Endothelial cell (in vitro differentiated cells): ENCODE measurements at regions not wholly inside any gene's neighbourhood (a gene's known extent, or its start where the extent isn't known, plus 50 kb on each side); places are given as distances from the start of the nearest gene placed in this dataset.

ENCODE experiments used
- DNase-seq: peaks from one replicate; pipeline ENCODE4 v3.0.0; 2021; ENCODE audit warnings: low spot score
- H3K27ac Mint-ChIP-seq: one replicate; pipeline ENCODE4 v1.8.0; 2021; ENCODE audit warnings: mixed read lengths, inconsistent platforms; ENCODE audit not compliant: unreplicated experiment
- H3K27me3 Mint-ChIP-seq: one replicate; pipeline ENCODE4 v1.8.0; 2021; ENCODE audit warnings: mild to moderate bottlenecking, moderate library complexity, mixed read lengths, inconsistent platforms; ENCODE audit not compliant: unreplicated experiment
- H3K36me3 Mint-ChIP-seq: one replicate; pipeline ENCODE4 v1.8.0; 2021; ENCODE audit warnings: mild to moderate bottlenecking, low read depth, mixed read lengths, inconsistent platforms; ENCODE audit not compliant: unreplicated experiment
- H3K4me1 Mint-ChIP-seq: one replicate; pipeline ENCODE4 v1.8.0; 2021; ENCODE audit warnings: mild to moderate bottlenecking, mixed read lengths, inconsistent platforms; ENCODE audit not compliant: unreplicated experiment
- H3K4me3 Mint-ChIP-seq: one replicate; pipeline ENCODE4 v1.8.0; 2021; ENCODE audit warnings: mild to moderate bottlenecking, mixed read lengths, inconsistent platforms; ENCODE audit not compliant: unreplicated experiment
- H3K9me3 Mint-ChIP-seq: one replicate; pipeline ENCODE4 v1.8.0; 2021; ENCODE audit warnings: mixed read lengths, inconsistent platforms; ENCODE audit not compliant: unreplicated experiment
- CTCF ChIP-seq: fragments of 200-600 bp; sonication (generic); IDR thresholded peaks from one replicate; pipeline ENCODE4 v1.5.0; 2021; ENCODE audit warnings: antibody characterized with exemption; ENCODE audit not compliant: unreplicated experiment

- H3K27ac Mint-ChIP-seq = no peak overlapping the region
- no peaks in the 10 kb centered on the region for H3K27me3 Mint-ChIP-seq
- no peak for TF ChIP-seq CTCF
- H3K4me3 Mint-ChIP-seq = no peak overlapping the region
- no peaks in the 10 kb centered on the region for H3K4me1 Mint-ChIP-seq
- no peaks in the 10 kb centered on the region for H3K9me3 Mint-ChIP-seq
- DNase-seq = no peak
- H3K36me3 Mint-ChIP-seq = no peaks in the 10 kb centered on the region
These were observed 695.8 kb downstream of the RNF144A start for GRCh38 chr2:7612969-7613368.

GRCh38 chr2:7613831-7614230 lies 696.6 kb downstream of the RNF144A start:
- Mint-ChIP-seq H3K4me1 (no peaks in the 10 kb centered on the region), H3K27me3 (no peaks in the 10 kb centered on the region), H3K9me3 (no peaks in the 10 kb centered on the region), H3K27ac (no peak overlapping the region), H3K36me3 (no peaks in the 10 kb centered on the region), H3K4me3 (no peak overlapping the region)
- TF ChIP-seq CTCF = no peak
- DNase-seq = no peak

GRCh38 chr2:7618031-7618430 lies 700.8 kb downstream of the RNF144A start:
- H3K9me3 Mint-ChIP-seq = no peaks in the 10 kb centered on the region
- TF ChIP-seq CTCF = no peak
- no peak overlapping the region for H3K4me3 Mint-ChIP-seq
- no peaks in the 10 kb centered on the region for H3K27me3 Mint-ChIP-seq
- no peaks in the 10 kb centered on the region for H3K36me3 Mint-ChIP-seq
- DNase-seq = no peak
- H3K4me1 Mint-ChIP-seq = no peaks in the 10 kb centered on the region
- no peak overlapping the region for H3K27ac Mint-ChIP-seq

- H3K4me3 Mint-ChIP-seq = no peak overlapping the region
- no peaks in the 10 kb centered on the region for H3K9me3 Mint-ChIP-seq
- no peaks in the 10 kb centered on the region for H3K27me3 Mint-ChIP-seq
- no peaks in the 10 kb centered on the region for H3K4me1 Mint-ChIP-seq
- no peak for TF ChIP-seq CTCF
- no peak overlapping the region for H3K27ac Mint-ChIP-seq
- DNase-seq = no peak
- no peaks in the 10 kb centered on the region for H3K36me3 Mint-ChIP-seq
These were observed 702.2 kb downstream of the RNF144A start for GRCh38 chr2:7619203-7619970.

- H3K4me1 Mint-ChIP-seq = no peaks in the 10 kb centered on the region
- no peak overlapping the region for H3K4me3 Mint-ChIP-seq
- TF ChIP-seq CTCF = no peak
- no peaks in the 10 kb centered on the region for H3K36me3 Mint-ChIP-seq
- no peak for DNase-seq
- no peaks in the 10 kb centered on the region for H3K9me3 Mint-ChIP-seq
- H3K27ac Mint-ChIP-seq = no peak overlapping the region
- no peaks in the 10 kb centered on the region for H3K27me3 Mint-ChIP-seq
These were observed 703.0 kb downstream of the RNF144A start for GRCh38 chr2:7620255-7620654.
